RCC 7860 (cell line): ENCODE measurements at regions not wholly inside any gene's neighbourhood (a gene's known extent, or its start where the extent isn't known, plus 50 kb on each side); places are given as distances from the start of the nearest gene placed in this dataset.
"Not testable (repeated sequence)": the region's sequence is repeated elsewhere in the genome, so short reads cannot be mapped to it uniquely, and the experiment has no call there.

ENCODE experiments used
- DNase-seq: peaks from one replicate; pipeline ENCODE4 v3.0.0-alpha.2; 2015; ENCODE audit warnings: low spot score
- FAIRE-seq: peaks from 2 replicates; lab custom pipeline; 2012; peaks lifted over from hg19 to GRCh38; lab: Jason Lieb, UNC

- FAIRE-seq: no peak
- DNase-seq: no peak
Observed at GRCh38 chr6:166705069-166705468, 78.0 kb upstream of the RPS6KA2 start.

GRCh38 chr6:166704171-166704570, 77.1 kb upstream of the RPS6KA2 start:
- DNase-seq (no peak), FAIRE-seq (no peak)

GRCh38 chr6:166703149-166703710, 76.2 kb upstream of the RPS6KA2 start:
- no peak for DNase-seq
- no peak for FAIRE-seq

DNA sequence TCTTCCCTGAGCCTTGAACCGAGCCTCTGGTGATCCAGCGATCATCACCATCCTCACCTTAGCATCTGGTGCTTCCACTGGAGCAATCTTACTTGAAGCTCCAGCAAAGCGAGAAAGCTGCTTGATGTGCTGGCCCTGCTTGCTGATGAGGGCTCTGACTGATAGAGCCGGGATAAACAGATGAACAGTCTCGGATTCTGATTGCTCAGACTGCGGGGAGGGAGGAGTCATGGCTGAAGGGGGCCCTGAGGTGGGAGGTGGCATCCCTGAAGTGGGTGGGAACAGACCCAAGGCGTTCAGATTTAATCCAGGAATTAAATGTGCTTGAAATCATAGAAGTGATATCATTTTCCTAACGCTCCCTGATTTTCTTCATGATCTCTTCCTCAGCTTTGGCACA, 74.4 kb upstream of the RPS6KA2 start:
- not testable (repeated sequence) for FAIRE-seq, DNase-seq

DNA sequence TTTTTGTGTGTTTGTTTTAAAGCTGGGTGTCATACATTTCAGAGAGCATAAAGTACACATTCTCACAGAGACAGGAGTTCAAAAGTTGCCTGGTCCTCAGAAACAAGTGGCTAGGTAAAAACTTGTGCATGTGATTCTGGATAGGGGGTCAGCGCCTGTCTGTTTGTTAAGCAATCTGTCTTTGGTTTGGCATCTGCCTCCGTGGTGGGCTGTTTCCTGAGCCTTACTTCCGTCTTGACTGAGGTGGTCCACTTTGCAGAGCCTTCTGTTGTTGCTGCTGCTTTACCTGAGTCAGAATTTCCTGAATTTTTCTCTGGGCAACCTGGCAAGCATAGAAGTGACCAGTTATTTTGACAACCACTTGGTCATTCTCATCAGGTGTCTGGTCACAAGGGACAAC, 73.8 kb upstream of the RPS6KA2 start:
- DNase-seq, FAIRE-seq: not testable (repeated sequence)

- FAIRE-seq (no peak), DNase-seq (no peak)
Observed at GRCh38 chr6:166697113-166697512, 70.1 kb upstream of the RPS6KA2 start.

DNA sequence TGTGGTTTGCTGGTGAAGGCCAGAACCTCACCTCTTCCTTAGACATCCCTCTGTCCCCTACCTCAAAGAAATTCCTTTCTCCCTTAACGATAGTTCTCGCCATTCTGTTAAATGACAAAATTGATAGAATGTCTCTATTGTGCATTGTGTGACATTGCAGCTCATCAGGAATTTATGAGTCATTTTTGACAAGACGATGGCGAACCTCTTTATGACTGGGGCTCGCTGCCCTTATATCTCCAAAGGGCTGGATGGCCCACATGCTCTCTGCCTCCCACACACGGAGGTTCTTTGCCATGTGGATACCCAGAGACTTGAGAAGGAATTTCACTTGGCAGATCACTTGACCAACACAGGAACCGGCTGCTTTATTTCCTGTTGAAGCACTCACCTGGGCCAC, 66.8 kb upstream of the RPS6KA2 start:
- FAIRE-seq: no peak
- no peak for DNase-seq

GRCh38 chr6:166692723-166693302, 65.8 kb upstream of the RPS6KA2 start:
- FAIRE-seq: no peak
- no peak for DNase-seq

DNA sequence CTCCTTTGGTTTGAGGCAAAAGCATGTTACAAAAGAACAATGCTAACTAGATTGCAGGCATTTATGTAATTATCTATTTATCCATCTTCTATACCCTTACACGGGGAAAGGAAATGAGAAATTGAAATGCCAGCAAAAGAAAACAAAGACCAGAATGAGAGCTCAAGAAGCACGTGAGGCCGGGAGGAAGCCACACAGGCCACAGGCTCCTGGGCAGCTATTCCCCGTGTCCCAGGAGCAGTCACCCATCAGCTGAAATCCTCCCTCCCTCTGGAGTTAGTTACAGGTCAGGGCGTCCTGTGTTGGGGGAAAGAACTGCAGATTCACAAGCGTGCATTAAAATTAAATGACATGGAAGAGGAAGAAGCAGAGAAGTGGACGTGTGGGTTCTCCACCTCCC, 64.7 kb upstream of the RPS6KA2 start:
- no peak for FAIRE-seq
- no peak for DNase-seq

GRCh38 chr6:166691199-166691598, 64.1 kb upstream of the RPS6KA2 start:
- FAIRE-seq (peak; percentile 37), DNase-seq (peak; percentile 58)

- DNase-seq: no peak
- FAIRE-seq: no peak
Observed at GRCh38 chr6:166689687-166690086, 62.6 kb upstream of the RPS6KA2 start.

DNA sequence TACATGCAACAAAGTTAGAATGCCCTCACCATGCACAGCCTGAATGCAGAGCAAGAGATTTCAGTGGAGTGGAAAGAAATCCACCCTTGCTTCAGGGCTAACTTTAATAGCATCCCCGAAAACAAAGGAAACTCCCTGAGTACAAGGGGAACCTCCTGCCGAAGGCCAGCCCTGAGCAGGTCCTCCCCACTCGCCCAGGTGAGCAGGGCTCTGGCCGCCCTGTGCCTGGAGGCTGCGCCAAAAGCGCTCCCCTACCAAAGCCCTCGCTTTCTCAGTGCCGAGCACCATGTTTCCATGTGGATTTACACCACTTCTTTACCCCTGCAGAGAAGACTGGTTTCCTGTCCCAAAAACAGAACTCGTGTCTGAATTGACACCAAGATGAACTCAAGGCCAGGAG, 61.9 kb upstream of the RPS6KA2 start:
- DNase-seq (no peak), FAIRE-seq (no peak)

DNA sequence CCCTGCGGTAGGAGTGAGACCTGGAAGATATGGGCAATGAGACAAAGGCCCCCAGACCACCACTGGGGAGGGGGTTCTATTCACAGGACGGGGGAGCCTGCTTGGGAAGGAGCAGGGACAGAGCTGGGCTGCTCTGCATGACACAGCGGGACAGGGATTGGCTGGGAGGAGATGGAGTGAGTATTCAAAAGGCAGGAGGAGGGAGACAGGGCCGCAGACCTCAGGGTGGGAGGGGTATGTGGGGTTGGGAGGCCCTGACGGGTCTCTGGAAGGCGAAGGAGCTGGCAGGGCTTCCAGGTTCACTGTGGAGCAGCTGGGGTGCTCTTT, 60.8 kb upstream of the RPS6KA2 start:
- DNase-seq: no peak
- no peak for FAIRE-seq

GRCh38 chr6:166687070-166687878, 60.2 kb upstream of the RPS6KA2 start:
- no peak for FAIRE-seq
- DNase-seq: no peak

- DNase-seq: no peak
- FAIRE-seq: no peak
Observed at GRCh38 chr6:166686317-166686716, 59.3 kb upstream of the RPS6KA2 start.

DNA sequence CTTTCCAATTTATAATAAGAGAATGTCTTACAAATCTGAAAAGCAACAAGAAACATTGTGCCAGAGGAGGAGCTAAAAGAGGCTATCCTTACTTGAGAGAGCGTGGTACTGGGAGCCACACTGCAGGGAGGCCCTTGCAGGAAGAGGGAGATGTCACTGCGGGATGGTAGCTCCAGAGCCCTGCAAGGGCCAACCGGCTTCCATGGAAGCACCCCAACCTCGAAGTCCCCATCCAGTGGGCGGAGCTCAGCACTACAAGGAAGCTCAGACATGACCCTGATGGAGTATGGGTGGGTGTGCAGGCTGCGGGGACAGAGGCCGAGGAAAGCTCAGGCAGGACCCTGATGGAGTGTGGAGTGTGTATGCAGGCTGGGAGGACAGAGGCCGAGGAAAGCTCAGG, 57.8 kb upstream of the RPS6KA2 start:
- DNase-seq (no peak), FAIRE-seq (no peak)

DNA sequence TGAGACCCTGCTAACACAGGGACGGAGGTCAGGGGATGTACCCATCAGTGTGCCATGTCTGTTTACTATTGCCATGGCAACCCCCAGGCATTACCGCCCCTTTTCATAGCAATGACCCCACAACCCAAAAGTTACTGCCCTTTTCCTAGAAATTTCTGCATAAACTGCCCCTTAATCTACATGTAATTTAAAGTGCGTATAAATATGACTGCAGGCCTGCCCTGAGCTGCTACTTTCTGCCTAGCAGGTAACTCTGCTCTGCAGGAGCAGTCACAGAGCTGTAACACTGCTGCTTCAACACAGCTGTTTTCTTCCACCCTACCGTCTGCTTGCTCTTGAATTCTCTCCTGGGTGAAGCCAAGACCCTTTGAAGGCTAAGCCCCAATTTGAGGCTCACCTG, 57.1 kb upstream of the RPS6KA2 start:
- DNase-seq: no peak
- no peak for FAIRE-seq

DNA sequence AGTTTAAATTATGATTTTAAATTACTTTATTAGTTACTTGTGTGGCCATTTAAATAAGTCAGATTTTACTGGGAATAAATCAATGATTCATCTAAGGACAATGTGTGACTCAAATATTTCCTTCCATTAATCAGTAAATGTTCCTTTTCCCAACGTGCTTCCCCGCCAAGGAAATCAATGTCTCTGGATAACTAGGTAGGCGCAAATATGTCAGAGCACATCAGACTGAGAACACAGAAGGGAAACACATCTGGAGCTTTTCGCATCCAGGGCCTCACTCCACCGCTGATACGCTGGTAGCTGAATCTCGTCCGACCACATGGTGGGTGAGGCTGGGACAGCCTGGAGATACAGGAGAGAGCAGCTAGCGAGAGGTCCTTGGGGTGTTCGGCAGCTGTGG, 56.4 kb upstream of the RPS6KA2 start:
- DNase-seq (no peak), FAIRE-seq (no peak)

DNA sequence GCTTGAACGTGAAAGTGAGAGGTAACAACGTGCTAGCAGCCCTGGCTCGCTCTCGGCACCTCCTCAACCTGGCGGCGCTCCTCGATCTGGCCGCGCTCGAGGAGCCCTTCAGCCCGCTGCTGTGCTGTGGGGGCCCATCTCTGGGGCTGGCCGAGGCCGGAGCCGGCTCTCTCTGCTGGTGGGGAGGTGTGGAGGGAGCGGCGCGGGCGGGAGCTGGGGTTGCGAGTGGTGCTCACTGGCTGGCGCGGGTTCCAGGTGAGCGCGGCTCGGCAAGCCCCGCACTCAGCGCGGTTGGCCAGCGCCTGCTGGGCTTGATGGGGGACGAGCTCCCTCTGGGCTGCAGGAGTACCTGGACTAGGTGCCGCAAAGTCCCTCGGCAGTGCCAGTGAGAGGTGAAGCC, 52.5 kb upstream of the RPS6KA2 start:
- DNase-seq: no peak
- FAIRE-seq: no peak

- DNase-seq (no peak), FAIRE-seq (no peak)
Observed at GRCh38 chr6:166678426-166678825, 51.4 kb upstream of the RPS6KA2 start.

- FAIRE-seq (no peak), DNase-seq (no peak)
Observed at GRCh38 chr6:166677941-166678340, 50.9 kb upstream of the RPS6KA2 start.
